HL-60 (cell line): ENCODE measurements at regions not wholly inside any gene's neighbourhood (a gene's known extent, or its start where the extent isn't known, plus 50 kb on each side); places are given as distances from the start of the nearest gene placed in this dataset.

ENCODE experiments used
- DNase-seq, 2 experiments: peaks; one replicate each; pipeline ENCODE4 v3.0.0-alpha.2; 2010 to 2020; ENCODE audit warnings: low read depth in 1 of 2, low spot score in 1 of 2
- H3K27ac ChIP-seq: fragments of 250-450 bp; sonication (Bioruptor Pico); replicated peaks from 2 replicates; pipeline ENCODE4 v1.5.1; 2020; ENCODE audit warnings: mild to moderate bottlenecking, moderate library complexity
- H3K27me3 ChIP-seq: fragments of 250-450 bp; sonication (Bioruptor Pico); 2 replicates; pipeline ENCODE4 v1.5.1; 2021; ENCODE audit warnings: mild to moderate bottlenecking, moderate library complexity; ENCODE audit not compliant: insufficient read depth, poor library complexity, severe bottlenecking
- H3K4me3 ChIP-seq: replicated peaks from 2 replicates; pipeline ENCODE4 v1.5.1; 2011; ENCODE audit warnings: mild to moderate bottlenecking, control low read depth, low read length; ENCODE audit not compliant: insufficient read depth
- GABPA ChIP-seq: IDR thresholded peaks from 2 replicates; pipeline ENCODE4 v1.6.1; 2012; ENCODE audit warnings: low read depth
- POLR2AphosphoS5 ChIP-seq: IDR thresholded peaks from 2 replicates; pipeline ENCODE4 v1.6.1; 2012; ENCODE audit warnings: low read depth
- REST ChIP-seq: IDR thresholded peaks from 2 replicates; pipeline ENCODE4 v1.6.1; 2012; ENCODE audit warnings: low read depth; ENCODE audit not compliant: insufficient replicate concordance
- SPI1 ChIP-seq: IDR thresholded peaks from 2 replicates; pipeline ENCODE4 v1.6.1; 2012; ENCODE audit warnings: low read depth, mild to moderate bottlenecking, borderline replicate concordance
- TF ChIP-seq, protein P1 (sequence below): IDR thresholded peaks from one replicate; pipeline ENCODE4 v1.5.1; 2011; ENCODE audit warnings: low read length, control low read depth, inconsistent platforms; ENCODE audit not compliant: insufficient read depth

DNA sequence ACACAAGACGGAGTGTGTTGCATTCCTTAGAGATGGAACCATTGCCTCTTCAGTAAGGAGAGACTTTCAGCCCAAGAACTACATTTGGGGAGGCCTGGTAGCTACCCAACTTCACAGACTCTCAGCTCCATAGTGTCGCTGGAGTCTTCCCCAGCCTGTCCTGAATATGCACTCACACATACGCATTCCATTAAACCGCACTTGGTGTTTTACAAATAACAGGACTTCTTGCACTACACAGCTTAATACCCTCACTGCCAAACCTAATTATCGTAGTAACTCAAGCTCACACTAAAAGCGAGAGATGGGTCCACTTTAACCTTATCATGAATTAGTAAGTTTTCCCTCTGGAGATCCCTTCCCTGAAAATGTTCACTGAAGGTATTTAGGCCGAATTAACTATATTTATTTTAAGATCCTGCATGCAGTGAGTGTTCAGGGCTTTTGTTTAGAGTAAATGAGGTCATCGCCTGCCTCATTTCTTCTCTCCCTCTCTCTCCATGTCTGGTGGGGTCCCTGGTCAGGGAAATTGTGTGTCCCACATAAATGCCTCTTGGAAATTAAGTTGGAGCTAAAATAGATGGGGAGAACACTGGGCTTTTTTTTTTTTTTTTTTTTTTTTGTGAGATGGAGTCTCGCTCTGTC is 171.9 kb downstream of the FAM43A start:
- Histone ChIP-seq H3K4me3 (no peak overlapping the region), H3K27me3 (no peaks in the 10 kb centered on the region), H3K27ac (no peak overlapping the region)
- no peak for TF ChIP-seq REST
- TF ChIP-seq GABPA: no peak
- no peak for TF ChIP-seq SPI1
- no peak for TF ChIP-seq POLR2AphosphoS5
- TF ChIP-seq, protein P1, sequence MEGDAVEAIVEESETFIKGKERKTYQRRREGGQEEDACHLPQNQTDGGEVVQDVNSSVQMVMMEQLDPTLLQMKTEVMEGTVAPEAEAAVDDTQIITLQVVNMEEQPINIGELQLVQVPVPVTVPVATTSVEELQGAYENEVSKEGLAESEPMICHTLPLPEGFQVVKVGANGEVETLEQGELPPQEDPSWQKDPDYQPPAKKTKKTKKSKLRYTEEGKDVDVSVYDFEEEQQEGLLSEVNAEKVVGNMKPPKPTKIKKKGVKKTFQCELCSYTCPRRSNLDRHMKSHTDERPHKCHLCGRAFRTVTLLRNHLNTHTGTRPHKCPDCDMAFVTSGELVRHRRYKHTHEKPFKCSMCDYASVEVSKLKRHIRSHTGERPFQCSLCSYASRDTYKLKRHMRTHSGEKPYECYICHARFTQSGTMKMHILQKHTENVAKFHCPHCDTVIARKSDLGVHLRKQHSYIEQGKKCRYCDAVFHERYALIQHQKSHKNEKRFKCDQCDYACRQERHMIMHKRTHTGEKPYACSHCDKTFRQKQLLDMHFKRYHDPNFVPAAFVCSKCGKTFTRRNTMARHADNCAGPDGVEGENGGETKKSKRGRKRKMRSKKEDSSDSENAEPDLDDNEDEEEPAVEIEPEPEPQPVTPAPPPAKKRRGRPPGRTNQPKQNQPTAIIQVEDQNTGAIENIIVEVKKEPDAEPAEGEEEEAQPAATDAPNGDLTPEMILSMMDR: no peak
- no peak for DNase-seq

DNA sequence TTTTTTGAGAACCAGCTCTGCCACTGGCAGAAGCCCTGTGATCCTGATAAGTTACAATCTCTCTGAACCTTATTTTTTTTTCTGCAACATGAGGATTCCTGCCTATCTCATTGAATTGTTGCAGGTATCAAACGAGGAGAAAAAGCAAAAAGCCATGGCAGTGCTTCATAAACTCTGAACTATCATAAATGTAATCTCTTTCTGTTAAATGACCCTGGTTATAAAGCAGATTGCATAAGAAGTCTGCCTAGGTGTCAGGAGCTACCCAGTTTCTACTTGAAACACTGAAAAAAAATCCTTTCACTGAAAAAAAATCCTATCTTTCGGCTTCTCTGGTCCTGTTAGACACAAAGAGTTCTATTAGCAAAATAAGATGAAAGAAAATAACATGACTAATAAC is 172.7 kb downstream of the FAM43A start:
- TF ChIP-seq SPI1 (no peak), REST (no peak), POLR2AphosphoS5 (no peak), GABPA (no peak)
- H3K27me3 ChIP-seq: no peaks in the 10 kb centered on the region
- DNase-seq: no peak

GRCh38 chr3:194860725-194861124 is 175.0 kb downstream of the FAM43A start:
- Histone ChIP-seq H3K27me3 (no peaks in the 10 kb centered on the region), H3K4me3 (no peak overlapping the region), H3K27ac (no peak overlapping the region)
- TF ChIP-seq POLR2AphosphoS5 (no peak), REST (no peak), GABPA (no peak), SPI1 (no peak)
- TF ChIP-seq, protein P1: no peak
- no peak for DNase-seq

More for the DNA sequence above, 172.7 kb downstream of the FAM43A start:
- Histone ChIP-seq H3K27ac (no peak overlapping the region), H3K4me3 (no peak overlapping the region)
